Nephron (organoid): ENCODE measurements at regions not wholly inside any gene's neighbourhood (a gene's known extent, or its start where the extent isn't known, plus 50 kb on each side); places are given as distances from the start of the nearest gene placed in this dataset.
"Not testable (repeated sequence)": the region's sequence is repeated elsewhere in the genome, so short reads cannot be mapped to it uniquely, and the experiment has no call there.

Experiments used
- H3K27ac Mint-ChIP-seq, 3 experiments: 2 replicates each; pipeline ENCODE4 v1.8.0; 2020; ENCODE audit warnings: mixed read lengths in 3 of 3, mild to moderate bottlenecking in 2 of 3, moderate library complexity in 1 of 3
- H3K27me3 Mint-ChIP-seq: 2 replicates; pipeline ENCODE4 v1.8.0; 2021; ENCODE audit warnings: low read depth, mild to moderate bottlenecking, moderate library complexity, mixed read lengths
- H3K36me3 Mint-ChIP-seq: 2 replicates; pipeline ENCODE4 v1.8.0; 2020; ENCODE audit warnings: low read depth, mixed read lengths
- H3K4me1 Mint-ChIP-seq: 2 replicates; pipeline ENCODE4 v1.8.0; 2020; ENCODE audit warnings: mixed read lengths
- H3K4me3 Mint-ChIP-seq, 3 experiments: 2 replicates each; pipeline ENCODE4 v1.8.0; 2020; ENCODE audit warnings: mild to moderate bottlenecking in 3 of 3, mixed read lengths in 3 of 3, moderate library complexity in 2 of 3
- H3K9me3 Mint-ChIP-seq: 2 replicates; pipeline ENCODE4 v1.8.0; 2020; ENCODE audit warnings: mixed read lengths
- CTCF ChIP-seq, 3 experiments: fragments of 200-600 bp; sonication (generic); IDR thresholded peaks; one replicate each; pipeline ENCODE4 v1.5.0; 2021; ENCODE audit warnings: antibody characterized with exemption in 3 of 3; ENCODE audit not compliant: unreplicated experiment in 3 of 3

- peaks cover 3% of the 10 kb centered on the region for H3K9me3 Mint-ChIP-seq
- no peak overlapping the region for H3K4me3 Mint-ChIP-seq
- no peaks in the 10 kb centered on the region for H3K27me3 Mint-ChIP-seq
- no peak overlapping the region for H3K27ac Mint-ChIP-seq
- no peak for TF ChIP-seq CTCF (IDR thresholded peaks at IDR 0.05; ENCODE audit: unreplicated experiment in 3 of 3)
- H3K4me1 Mint-ChIP-seq = no peaks in the 10 kb centered on the region
- no peaks in the 10 kb centered on the region for H3K36me3 Mint-ChIP-seq
Observed at GRCh38 chr16:7871371-7871770, 538.7 kb downstream of the RBFOX1 start.

GRCh38 chr16:7867831-7868230 is 535.2 kb downstream of the RBFOX1 start:
- Mint-ChIP-seq H3K4me3 (no peak overlapping the region), H3K27me3 (no peaks in the 10 kb centered on the region), H3K27ac (no peak overlapping the region), H3K9me3 (no peaks in the 10 kb centered on the region), H3K36me3 (no peaks in the 10 kb centered on the region), H3K4me1 (no peaks in the 10 kb centered on the region)
- TF ChIP-seq CTCF (IDR thresholded peaks at IDR 0.05; ENCODE audit: unreplicated experiment in 3 of 3) = no peak

- Mint-ChIP-seq H3K27me3 (no peaks in the 10 kb centered on the region), H3K27ac (no peak overlapping the region), H3K4me1 (no peaks in the 10 kb centered on the region), H3K36me3 (no peaks in the 10 kb centered on the region), H3K4me3 (no peak overlapping the region), H3K9me3 (no peaks in the 10 kb centered on the region)
- TF ChIP-seq CTCF (IDR thresholded peaks at IDR 0.05; ENCODE audit: unreplicated experiment in 3 of 3) = no peak
Observed at GRCh38 chr16:7866144-7866543, 533.5 kb downstream of the RBFOX1 start.

- not testable (repeated sequence) for H3K9me3 Mint-ChIP-seq, H3K36me3 Mint-ChIP-seq, H3K27me3 Mint-ChIP-seq, H3K4me1 Mint-ChIP-seq, H3K27ac Mint-ChIP-seq, H3K4me3 Mint-ChIP-seq
Observed at GRCh38 chr16:7865393-7865792, 532.7 kb downstream of the RBFOX1 start.

GRCh38 chr16:7861891-7862582 is 529.4 kb downstream of the RBFOX1 start:
- H3K9me3 Mint-ChIP-seq = peaks cover 5% of the 10 kb centered on the region
- H3K4me1 Mint-ChIP-seq = no peaks in the 10 kb centered on the region
- no peaks in the 10 kb centered on the region for H3K27me3 Mint-ChIP-seq

GRCh38 chr16:7853197-7853596 is 520.6 kb downstream of the RBFOX1 start:
- H3K9me3 Mint-ChIP-seq = no peaks in the 10 kb centered on the region
- H3K27ac Mint-ChIP-seq = no peak overlapping the region
- no peaks in the 10 kb centered on the region for H3K36me3 Mint-ChIP-seq
- H3K4me3 Mint-ChIP-seq = no peak overlapping the region
- no peaks in the 10 kb centered on the region for H3K27me3 Mint-ChIP-seq
- no peaks in the 10 kb centered on the region for H3K4me1 Mint-ChIP-seq
- TF ChIP-seq CTCF (IDR thresholded peaks at IDR 0.05; ENCODE audit: unreplicated experiment in 3 of 3) = no peak

More at GRCh38 chr16:7861891-7862582, 529.4 kb downstream of the RBFOX1 start:
- no peaks in the 10 kb centered on the region for H3K36me3 Mint-ChIP-seq
- no peak overlapping the region for H3K27ac Mint-ChIP-seq
- H3K4me3 Mint-ChIP-seq = no peak overlapping the region
- TF ChIP-seq CTCF (IDR thresholded peaks at IDR 0.05; ENCODE audit: unreplicated experiment in 3 of 3) = no peak
